ENCODE measurements at regions not wholly inside any gene's neighbourhood (a gene's known extent, or its start where the extent isn't known, plus 50 kb on each side); places are given as distances from the start of the nearest gene placed in this dataset.

GRCh38 chr3:24850245-24850644, 355.6 kb upstream of the THRB start:
- no peak for DNase-seq

- DNase-seq, result no peak
These were observed 359.2 kb upstream of the THRB start for GRCh38 chr3:24853685-24854490.

DNA sequence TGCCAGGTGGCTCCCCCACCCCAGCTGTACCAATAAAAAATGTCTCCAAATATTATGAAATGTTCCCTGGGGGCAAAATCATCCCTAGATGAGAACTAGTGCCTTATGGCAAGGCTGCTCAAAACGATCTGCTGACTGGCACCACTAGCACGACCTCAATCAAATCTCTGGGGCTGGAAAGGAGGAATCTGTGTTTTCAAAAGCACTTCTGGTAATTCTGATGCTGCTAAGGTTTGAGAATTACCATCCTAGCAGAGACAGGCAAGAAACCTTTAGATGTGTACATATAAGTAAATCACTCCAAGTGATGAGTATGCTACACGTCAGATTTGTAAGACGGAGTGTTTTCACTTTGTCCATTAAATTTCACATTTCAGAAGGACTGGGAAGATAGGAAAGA, 360.1 kb upstream of the THRB start:
- no peak for DNase-seq

DNA sequence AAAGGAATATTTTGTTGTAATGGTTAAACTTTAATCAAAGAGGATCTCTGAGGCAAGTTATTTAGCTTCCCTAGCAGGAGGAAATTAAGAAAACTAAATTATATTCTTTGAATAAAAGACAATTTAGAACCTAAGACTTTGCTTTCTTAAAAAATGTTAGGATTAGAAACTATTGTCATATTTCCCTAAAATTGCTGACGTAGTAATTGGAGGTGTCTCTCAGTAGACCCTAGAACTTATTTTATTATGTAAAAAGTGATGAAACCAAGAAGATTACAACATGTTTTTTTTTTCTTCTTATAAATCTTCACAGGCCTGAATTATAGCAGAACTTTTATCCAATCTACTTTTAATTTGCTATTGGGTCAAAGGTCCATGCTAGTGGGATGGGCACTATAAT, 363.3 kb upstream of the THRB start:
- DNase-seq, result no peak

GRCh38 chr3:24863215-24863614, 368.6 kb upstream of the THRB start:
- no peak for DNase-seq

DNA sequence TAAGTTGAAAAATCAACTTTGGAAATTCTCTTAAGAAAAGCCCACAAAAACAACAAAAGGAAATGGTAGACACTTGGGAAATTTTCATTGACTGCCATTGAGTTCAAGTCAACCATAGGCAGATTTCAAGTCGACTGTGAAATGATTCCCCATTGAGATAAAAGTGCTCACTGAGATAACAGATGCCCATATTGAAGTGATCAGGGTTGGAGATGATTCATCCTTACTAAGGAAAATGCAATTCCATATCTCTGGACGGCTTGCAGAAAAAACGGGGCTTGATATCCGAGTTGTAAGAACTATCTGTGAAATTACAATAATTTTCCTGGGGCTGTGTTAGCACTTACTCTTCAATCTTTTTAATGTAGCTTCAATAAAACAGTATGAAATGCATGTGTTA, 373.1 kb upstream of the THRB start:
- no peak for DNase-seq

GRCh38 chr3:24881239-24881638, 386.6 kb upstream of the THRB start:
- no peak for DNase-seq

DNA sequence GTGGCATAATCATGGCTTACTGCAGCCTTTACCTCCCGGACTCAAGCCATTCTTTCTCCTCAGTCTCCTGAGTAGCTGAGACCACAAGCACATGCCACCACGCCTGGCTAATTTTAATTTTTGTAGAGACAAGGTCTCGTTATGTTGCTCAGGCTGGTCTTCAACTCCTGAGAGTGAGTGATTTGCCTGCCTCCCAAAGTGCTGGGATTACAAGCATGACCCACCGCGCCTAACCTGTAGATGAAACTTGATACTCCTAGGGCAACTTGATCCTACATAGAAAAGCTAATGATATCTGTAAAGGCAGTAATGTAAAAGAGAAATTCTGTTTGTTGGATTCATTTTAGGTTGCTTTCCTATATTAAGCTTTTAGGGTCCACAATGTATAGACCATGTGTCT, 391.9 kb upstream of the THRB start:
- DNase-seq, result no peak

- no peak for DNase-seq
These were observed 395.4 kb upstream of the THRB start for GRCh38 chr3:24890012-24890411.

DNA sequence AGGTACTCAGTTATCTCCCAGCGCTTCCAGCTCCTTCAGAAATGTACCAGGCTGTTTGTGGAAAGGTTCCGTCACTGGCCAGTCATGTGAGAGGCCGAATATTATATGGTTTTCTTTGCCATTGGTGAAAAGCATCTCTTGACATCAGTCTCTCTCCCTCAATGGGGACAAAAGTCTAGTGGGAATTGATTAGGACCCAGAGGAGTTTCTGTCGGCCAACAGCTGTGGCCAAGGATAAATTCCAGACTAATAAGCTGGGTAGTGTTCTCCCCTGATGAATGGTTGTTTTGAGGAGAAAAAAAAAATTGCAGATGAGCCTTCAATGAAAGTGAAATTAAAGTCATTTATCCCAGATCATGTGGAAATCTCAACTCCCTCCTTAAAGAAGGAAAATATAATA, 404.7 kb upstream of the THRB start:
- no peak for DNase-seq

GRCh38 chr3:24899901-24900603, 405.4 kb upstream of the THRB start:
- DNase-seq, result no peak

DNA sequence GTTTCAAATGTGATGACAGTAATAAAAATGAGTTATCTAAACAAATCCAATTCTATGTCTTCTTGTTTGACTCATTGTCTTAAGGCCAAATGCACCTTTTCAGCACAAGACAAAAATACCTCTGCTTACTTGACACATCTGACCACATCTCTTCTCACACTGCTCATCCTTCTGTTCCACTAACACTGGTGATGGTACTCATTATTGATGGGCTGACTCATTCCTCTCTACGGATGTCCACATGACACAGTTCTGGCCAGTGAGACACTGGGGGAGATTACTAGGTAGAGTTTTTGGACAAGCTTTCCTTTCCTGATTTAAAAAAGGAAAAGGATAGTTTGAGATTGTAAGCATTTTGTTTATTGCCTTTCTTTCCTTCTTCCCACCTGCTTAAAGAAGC, 410.6 kb upstream of the THRB start:
- DNase-seq, result no peak

DNA sequence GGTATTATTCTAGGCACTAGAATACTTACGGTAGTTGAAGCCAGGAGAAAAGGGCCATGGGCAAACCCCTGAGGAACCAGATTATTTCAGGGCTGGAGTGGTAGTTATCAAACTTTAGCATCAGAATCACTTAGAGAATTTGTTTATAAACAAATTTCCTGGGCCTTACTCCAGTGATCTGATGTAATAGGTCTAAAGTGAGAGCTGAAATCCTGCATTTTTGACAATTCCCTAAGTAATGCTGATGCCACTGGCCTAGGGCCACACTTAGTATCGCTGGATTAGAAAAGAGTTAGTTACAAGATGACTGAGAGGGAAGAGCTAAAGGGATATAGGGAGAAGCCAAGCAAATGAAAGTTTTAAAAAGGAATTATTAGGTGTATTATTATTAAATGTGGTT, 412.5 kb upstream of the THRB start:
- no peak for DNase-seq

DNA sequence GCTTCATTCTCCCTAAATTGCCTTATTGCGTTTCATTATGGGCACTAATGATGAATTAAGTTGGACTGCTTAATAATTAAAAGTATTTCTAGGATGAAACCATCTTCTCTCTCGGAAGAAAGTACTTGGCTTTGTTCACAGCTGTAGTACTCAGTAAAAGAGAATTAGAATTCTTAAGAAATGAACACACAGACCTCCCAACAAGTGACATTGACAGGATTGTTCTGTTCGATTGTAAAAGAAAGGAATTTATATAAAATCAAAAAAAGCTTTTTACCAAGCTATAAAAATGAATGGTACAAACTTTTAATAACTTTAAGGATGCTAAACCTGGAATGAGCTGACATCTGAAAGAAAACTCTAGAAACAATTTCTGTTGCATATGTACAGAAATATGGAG, 416.4 kb upstream of the THRB start:
- DNase-seq, result no peak

DNA sequence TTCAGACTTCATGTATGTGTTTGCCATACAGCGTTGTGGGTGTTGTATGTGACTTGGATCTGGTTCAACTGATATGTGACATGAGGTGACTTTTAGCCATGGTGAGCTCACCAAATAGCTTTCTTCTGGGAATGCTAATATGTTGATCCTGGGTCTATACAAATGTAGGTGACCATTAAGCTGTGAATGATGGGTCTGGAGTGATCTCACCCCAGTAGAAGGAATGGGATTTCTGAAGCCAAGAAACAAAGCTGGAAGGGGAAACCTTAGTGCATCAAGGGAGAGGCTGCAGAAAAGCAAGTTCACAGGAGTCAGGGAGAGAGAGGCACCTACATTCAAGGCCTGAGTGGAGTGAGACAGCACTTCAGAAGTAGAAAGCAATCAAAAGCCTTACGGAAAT, 421.0 kb upstream of the THRB start:
- no peak for DNase-seq

- DNase-seq, result no peak
These were observed 423.3 kb upstream of the THRB start for GRCh38 chr3:24917908-24918307.

- DNase-seq, result no peak
These were observed 428.9 kb upstream of the THRB start for GRCh38 chr3:24923570-24923969.

- no peak for DNase-seq
These were observed 434.9 kb upstream of the THRB start for GRCh38 chr3:24929521-24929920.

GRCh38 chr3:24933401-24933800, 438.8 kb upstream of the THRB start:
- no peak for DNase-seq

GRCh38 chr3:24936574-24936973, 441.9 kb upstream of the THRB start:
- no peak for DNase-seq

- DNase-seq, result no peak
These were observed 442.6 kb upstream of the THRB start for GRCh38 chr3:24937228-24937627.

GRCh38 chr3:24937780-24938179, 443.1 kb upstream of the THRB start:
- DNase-seq, result no peak

GRCh38 chr3:24943961-24944360, 449.3 kb upstream of the THRB start:
- no peak for DNase-seq

- no peak for DNase-seq
These were observed 450.3 kb upstream of the THRB start for GRCh38 chr3:24944805-24945520.
